Liver (tissue), 3 donors: ENCODE measurements at regions not wholly inside any gene's neighbourhood (a gene's known extent, or its start where the extent isn't known, plus 50 kb on each side); places are given as distances from the start of the nearest gene placed in this dataset.

Source experiments
- GABPA ChIP-seq, 2 donors: IDR thresholded peaks in 1 of 2; conservative IDR thresholded peaks in 1 of 2; 2 replicates each; pipeline ENCODE4 v1.6.1; 2016; ENCODE audit warnings: antibody characterized with exemption in 2 of 2, mild to moderate bottlenecking in 1 of 2, moderate library complexity in 1 of 2
- NR2F2 ChIP-seq: IDR thresholded peaks from 2 replicates; pipeline ENCODE4 v1.6.1; 2016; ENCODE audit warnings: antibody characterized with exemption
- RAD21 ChIP-seq, 2 donors: IDR thresholded peaks; 2 replicates each; pipeline ENCODE4 v1.6.1; 2016; ENCODE audit warnings: antibody characterized with exemption in 2 of 2, mild to moderate bottlenecking in 2 of 2
- RXRA ChIP-seq, 2 donors: IDR thresholded peaks; 2 replicates each; pipeline ENCODE4 v1.6.1; 2017 to 2018; ENCODE audit warnings: antibody characterized with exemption in 2 of 2, mild to moderate bottlenecking in 1 of 2
- SP1 ChIP-seq: IDR thresholded peaks from 2 replicates; pipeline ENCODE4 v1.6.1; 2018; ENCODE audit warnings: antibody characterized with exemption, mild to moderate bottlenecking
- TAF1 ChIP-seq: conservative IDR thresholded peaks from 2 replicates; pipeline ENCODE4 v1.6.1; 2016; ENCODE audit warnings: antibody characterized with exemption, mild to moderate bottlenecking
- YY1 ChIP-seq: IDR thresholded peaks from 2 replicates; pipeline ENCODE4 v1.6.1; 2016; ENCODE audit warnings: antibody characterized with exemption, mild to moderate bottlenecking
- TF ChIP-seq, protein P1 (sequence below): fragments of 150-350 bp; IDR thresholded peaks from 2 replicates; pipeline ENCODE4 v1.5.1; 2017; ENCODE audit warnings: improper control_type of control experiment, low read depth, low read length; ENCODE audit not compliant: missing input control
- TF ChIP-seq, protein P2 (sequence below): IDR thresholded peaks from 2 replicates; pipeline ENCODE4 v1.6.1; 2016; ENCODE audit warnings: antibody characterized with exemption, mild to moderate bottlenecking
- donor health status: healthy.
- donor health status: healthy.

DNA sequence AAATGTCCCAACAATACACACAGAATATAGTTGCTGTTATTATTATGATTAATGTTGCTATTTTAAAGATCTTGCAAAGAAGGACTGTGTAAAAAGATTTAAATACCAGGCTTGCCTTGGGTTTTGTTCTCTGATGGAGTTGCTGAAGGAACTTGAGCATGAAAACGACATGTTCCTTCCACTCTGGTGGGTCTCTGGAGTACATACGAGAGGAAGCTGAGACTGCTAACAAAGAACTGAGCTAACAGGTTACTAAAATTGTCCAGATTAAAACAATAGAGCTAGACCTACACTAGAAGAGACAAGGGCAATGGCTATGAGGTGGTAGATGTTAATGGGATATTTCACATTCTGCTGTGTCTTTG is 612.2 kb downstream of the TSN start:
- TF ChIP-seq, protein P1, sequence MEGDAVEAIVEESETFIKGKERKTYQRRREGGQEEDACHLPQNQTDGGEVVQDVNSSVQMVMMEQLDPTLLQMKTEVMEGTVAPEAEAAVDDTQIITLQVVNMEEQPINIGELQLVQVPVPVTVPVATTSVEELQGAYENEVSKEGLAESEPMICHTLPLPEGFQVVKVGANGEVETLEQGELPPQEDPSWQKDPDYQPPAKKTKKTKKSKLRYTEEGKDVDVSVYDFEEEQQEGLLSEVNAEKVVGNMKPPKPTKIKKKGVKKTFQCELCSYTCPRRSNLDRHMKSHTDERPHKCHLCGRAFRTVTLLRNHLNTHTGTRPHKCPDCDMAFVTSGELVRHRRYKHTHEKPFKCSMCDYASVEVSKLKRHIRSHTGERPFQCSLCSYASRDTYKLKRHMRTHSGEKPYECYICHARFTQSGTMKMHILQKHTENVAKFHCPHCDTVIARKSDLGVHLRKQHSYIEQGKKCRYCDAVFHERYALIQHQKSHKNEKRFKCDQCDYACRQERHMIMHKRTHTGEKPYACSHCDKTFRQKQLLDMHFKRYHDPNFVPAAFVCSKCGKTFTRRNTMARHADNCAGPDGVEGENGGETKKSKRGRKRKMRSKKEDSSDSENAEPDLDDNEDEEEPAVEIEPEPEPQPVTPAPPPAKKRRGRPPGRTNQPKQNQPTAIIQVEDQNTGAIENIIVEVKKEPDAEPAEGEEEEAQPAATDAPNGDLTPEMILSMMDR: no peak
- TF ChIP-seq SP1: no peak
- TF ChIP-seq RAD21 (IDR thresholded peaks at IDR 0.05): no peak
- TF ChIP-seq TAF1: no peak
- TF ChIP-seq YY1: no peak
- TF ChIP-seq RXRA (IDR thresholded peaks at IDR 0.05): no peak
- TF ChIP-seq, protein P2, sequence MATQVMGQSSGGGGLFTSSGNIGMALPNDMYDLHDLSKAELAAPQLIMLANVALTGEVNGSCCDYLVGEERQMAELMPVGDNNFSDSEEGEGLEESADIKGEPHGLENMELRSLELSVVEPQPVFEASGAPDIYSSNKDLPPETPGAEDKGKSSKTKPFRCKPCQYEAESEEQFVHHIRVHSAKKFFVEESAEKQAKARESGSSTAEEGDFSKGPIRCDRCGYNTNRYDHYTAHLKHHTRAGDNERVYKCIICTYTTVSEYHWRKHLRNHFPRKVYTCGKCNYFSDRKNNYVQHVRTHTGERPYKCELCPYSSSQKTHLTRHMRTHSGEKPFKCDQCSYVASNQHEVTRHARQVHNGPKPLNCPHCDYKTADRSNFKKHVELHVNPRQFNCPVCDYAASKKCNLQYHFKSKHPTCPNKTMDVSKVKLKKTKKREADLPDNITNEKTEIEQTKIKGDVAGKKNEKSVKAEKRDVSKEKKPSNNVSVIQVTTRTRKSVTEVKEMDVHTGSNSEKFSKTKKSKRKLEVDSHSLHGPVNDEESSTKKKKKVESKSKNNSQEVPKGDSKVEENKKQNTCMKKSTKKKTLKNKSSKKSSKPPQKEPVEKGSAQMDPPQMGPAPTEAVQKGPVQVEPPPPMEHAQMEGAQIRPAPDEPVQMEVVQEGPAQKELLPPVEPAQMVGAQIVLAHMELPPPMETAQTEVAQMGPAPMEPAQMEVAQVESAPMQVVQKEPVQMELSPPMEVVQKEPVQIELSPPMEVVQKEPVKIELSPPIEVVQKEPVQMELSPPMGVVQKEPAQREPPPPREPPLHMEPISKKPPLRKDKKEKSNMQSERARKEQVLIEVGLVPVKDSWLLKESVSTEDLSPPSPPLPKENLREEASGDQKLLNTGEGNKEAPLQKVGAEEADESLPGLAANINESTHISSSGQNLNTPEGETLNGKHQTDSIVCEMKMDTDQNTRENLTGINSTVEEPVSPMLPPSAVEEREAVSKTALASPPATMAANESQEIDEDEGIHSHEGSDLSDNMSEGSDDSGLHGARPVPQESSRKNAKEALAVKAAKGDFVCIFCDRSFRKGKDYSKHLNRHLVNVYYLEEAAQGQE: no peak
- TF ChIP-seq GABPA (IDR thresholded peaks at IDR 0.05 in 1 of 2, conservative IDR thresholded peaks at IDR 0.05 in 1 of 2): no peak
- no peak for TF ChIP-seq NR2F2
